GM18499 (cell line): ENCODE measurements at regions not wholly inside any gene's neighbourhood (a gene's known extent, or its start where the extent isn't known, plus 50 kb on each side); places are given as distances from the start of the nearest gene placed in this dataset.
A peak's percentile ranks its signal among the peaks of the same experiment; 100 is the strongest.
"Not testable (repeated sequence)": the region's sequence is repeated elsewhere in the genome, so short reads cannot be mapped to it uniquely, and the experiment has no call there.

Source experiments
- ATAC-seq: cut with Tn5 transposase; IDR thresholded peaks from one replicate; pipeline ENCODE4 v1.9.1; 2021; ENCODE audit warnings: moderate number of reproducible peaks; ENCODE audit not compliant: insufficient read depth, unreplicated experiment

DNA sequence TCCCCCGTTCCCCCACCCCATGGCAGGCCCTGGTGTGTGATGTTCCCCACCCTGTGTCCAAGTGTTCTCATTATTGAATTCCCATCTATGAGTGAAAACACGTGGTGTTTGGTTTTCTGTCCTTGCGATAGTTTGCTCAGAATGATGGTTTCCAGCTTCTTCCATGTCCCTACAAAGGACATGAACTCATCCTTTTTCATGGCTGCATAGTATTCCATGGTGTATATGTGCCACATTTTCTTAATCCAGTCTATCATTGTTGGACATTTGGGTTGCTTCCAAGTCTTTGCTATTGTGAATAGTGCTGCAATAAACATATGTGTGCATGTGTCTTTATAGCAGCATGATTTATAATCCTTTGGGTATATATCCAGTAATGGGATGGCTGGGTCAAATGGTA is 135.0 kb upstream of the CCND2 start:
- not testable (repeated sequence) for ATAC-seq

DNA sequence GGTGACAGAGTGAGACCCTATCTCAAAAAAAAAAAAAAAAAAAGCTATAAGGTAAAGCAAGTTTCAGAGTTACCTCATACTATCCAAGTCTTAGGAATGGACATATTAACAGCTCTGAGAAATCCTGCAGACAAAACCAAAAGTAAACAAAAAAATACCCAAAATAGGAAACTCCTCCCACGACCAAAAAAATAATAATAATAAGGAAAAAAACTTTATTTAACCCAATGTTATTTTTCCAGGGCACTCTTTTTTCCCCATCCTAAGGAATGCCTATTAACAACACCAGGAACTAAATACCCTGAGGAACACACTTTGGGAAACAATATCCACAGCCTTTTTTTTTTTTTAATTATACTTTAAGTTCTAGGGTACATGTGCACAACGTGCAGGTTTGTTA is 135.5 kb upstream of the CCND2 start:
- no peak for ATAC-seq

DNA sequence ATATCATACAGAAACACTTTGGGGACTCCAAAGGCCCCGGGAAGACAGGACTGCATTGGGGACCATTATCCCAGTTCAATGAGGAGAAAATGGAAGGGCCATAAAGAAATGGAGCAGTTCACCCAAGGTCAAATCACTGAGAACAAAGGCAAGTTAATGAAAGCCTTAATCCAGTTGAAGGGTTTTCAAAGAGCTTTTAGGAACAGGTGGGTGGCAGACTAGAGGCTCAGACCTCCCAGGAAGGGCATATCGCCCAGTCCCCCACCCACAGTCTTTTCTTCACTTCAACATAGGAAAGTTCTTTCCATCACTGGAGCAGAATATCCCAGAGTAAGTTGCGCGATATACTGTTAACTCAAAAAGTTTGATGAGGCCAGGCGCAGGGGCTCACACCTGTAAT is 136.1 kb upstream of the CCND2 start:
- no peak for ATAC-seq

DNA sequence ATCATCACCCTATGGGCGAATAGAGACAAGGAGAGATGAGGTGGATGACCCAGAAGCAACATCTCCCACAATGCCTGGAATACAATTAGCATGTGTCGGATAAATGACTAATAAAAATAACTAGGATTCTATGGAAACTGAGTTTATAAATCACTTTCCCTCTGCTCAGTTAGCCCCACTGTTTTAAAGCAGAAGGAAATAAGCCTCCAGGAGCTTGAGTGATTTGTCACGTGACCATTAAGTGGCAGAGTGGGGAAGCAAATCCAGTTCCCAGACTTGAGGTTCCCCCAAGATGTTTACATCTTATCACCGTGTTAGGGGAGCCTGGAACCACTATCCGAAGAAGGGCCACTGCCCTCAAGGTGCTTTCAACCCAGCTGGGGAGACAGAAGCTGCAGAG is 136.5 kb upstream of the CCND2 start:
- no peak for ATAC-seq

DNA sequence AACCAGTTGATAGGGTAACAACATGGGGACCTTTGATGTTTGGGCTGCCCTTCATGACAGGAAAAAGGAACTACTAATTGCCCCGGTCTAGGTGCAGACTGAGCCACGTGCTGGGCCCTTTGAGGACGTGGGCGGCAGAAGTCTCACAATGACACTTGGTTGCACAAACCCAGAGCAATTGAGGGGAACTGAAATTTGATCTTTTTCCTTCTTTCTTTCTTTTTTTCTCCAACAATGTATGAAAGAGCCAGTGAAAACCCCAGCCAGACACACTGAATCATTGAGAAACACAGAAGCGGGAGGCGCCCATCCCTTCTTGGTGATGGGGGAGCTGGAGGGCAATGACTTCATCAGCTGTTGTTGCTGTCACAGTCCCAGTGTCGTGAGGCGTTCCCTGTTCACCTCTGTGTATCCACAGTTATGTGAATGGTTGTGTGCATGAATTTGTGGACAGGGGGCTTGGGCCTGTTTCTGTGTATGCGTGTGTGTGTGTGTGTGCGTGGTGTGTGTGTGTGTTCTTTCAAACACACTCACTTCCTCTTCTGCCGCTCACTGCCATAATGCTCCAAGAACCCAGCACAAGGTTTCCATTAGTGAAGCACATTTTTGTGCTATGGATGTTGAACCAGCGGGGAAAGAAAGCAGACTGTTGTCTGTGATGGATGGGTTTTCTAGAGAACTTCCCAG is 137.5 kb upstream of the CCND2 start:
- ATAC-seq, result peak; percentile 71

DNA sequence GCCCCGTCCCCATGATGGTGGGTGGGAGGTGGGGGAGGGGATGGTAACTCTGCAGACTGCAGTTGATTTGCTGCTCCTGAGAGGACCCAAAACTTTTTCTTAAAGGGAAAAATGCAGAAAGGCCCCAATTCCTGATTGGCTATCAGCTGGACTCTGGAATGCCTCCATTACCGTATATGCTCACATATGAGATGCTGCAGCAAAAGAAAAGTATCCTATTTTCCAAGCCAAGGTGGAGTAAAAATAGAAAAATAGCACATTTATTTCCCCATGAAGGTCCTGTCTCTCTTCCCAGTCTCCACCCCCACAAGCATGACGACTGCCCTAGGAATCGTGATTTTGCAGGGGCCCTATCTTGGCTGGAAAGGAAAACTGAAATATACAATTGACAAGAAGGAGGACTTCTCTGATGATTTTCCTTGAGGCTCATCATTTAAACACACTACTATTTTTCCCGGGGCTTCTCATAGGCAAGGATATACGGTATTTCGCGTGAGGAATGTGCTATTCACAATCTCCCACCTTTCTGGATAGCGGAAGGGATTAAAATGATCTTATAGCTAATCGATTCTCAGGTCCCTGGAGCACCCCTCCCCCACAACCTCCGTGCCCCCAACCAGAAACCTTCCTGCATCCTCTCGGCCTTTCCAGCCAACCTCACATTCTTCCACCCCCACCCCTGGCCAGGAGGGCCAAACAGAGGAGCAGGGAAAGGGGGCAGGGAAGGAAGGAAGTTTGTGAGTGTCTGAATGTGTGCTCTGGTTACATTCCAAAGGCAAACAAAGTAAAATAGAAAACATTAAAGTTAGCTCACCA is 138.9 kb upstream of the CCND2 start:
- no peak for ATAC-seq

DNA sequence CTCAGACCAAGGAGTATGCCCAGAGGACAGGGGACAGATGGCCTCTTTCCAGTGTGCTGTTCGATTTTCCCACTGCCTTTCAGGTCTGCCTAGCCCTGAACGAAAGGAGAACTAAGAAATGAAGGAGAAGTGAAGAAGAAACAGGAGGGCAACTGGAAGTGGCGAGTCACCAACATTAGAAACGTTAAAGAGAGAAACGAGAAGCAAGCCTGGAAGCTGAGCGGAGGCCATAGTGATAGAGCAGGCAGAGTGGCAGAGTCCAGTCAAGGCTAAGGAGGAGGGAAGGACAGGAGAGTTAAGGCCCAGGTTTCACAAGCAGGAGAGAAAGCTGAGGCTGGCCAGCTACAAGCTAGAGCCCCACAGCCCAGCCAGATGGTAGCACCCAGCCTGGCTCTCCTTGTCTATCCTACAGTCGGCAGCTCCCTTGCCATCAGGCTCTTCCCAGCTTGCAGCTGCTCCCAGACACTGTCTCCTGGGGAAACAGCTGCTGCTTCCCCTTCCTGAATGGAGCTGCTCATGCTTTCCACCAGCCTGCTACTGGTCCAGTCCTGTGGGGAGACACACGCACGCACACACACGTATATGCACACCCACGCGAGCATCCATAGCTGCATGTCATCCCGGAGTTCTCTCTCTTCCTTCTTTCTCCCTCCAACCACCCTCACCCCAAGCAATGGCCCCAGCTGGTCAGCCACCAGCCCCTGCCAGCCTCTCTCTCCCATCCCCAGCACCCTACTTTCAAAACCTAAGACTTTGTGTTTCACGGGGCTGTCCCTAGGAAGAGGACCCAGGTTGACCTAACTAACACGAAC is 139.7 kb upstream of the CCND2 start:
- ATAC-seq, result no peak

DNA sequence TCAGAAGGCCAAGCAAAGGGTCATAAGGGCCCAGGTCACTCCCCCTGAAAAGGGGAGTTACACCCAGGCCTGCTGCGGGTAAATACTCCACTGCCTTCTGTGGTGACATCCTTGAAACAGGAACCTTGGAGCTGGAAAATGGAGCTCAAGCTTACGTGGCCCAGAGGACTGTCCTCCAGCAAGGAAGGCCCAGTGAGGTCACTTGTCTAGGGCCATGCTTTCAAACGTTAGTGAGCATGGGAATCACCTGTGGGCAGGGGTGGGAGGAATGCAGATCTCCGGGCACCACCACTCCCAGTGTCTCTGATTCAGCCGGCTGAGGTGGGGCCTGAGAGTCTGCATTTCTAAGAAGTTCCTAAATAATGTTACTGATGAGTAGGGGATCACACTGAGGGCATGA is 140.5 kb upstream of the CCND2 start:
- no peak for ATAC-seq

DNA sequence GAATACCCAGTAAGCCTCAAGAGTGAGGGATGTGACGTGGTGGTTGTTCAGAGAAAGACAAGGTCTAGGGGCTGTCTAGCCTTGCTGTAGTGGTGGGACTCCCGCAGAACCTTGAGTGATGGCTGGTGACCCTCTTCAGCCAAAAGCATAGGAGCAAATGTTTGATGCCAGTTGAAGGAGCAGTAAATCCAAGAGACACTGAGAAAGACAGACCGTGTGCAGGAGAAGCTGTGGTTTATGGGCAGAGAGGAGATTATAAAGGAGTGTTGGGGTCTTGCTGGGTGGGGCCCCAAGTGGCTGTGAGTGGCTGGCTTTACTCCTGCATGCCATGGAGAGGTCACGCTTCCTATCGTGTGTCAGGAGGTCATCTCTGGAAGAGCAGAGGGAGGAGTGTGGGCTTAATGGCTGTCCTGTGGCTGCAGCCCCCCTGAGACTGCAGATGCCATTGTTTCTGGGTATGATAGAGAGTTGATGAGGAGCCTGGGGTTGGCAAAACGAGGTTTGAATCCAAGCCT is 152.0 kb upstream of the CCND2 start:
- ATAC-seq, result no peak

DNA sequence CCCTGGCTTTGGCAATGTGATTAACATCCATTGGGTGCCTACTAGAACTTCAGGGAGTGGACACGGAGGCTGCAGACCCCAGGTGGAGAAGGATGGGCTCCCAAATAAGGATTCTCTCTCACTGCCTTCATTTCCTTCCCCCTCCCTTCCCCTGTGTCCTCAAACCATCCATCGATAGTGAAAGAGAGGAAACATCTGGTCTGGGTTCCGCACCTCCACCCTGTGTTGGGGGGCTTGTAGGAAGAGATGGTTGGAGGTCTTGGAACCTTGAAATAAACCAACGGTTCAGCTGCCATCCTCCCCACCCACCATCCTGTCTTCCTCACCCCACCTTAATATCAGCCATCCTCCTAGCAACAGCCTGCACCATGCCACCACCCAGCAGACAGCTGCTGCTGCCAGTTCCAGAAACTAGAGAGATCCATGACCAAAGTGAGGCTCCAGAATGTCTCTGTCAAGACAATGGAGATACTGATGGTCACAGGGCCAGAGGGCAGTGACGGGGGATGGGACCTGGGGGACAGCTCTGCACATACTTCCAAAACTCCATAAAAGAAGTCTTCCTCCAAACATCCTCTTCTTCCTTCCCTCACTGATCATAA is 153.1 kb upstream of the CCND2 start:
- ATAC-seq, result no peak

DNA sequence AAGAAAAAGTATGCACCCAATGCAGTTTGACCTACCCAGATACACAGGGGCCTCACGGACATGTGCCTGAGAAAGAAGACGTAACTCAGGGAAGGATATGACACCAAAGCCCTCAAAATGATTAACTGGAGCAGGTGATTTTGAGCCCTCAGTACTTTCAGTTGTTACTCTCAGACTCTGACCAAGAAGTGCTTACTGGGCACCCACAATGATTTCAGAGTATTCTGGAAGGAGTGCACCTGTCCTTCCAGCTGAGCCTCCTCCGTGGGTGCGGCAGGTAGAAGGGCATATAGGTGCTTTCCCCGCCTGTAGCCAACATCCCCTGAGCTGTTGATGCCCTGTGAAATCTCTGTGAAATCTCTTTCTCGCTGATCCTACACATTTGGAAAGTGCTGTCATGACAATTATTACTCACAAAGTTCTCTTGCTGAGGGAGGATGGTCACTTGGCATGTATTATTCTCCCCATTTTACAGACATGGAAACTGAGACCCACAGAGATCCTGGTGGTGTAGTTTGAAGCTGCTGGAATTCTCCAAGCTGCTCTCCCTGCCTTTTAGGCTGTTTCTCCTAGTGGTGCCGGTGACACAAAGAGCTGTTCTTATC is 154.3 kb upstream of the CCND2 start:
- ATAC-seq, result peak; percentile 65

DNA sequence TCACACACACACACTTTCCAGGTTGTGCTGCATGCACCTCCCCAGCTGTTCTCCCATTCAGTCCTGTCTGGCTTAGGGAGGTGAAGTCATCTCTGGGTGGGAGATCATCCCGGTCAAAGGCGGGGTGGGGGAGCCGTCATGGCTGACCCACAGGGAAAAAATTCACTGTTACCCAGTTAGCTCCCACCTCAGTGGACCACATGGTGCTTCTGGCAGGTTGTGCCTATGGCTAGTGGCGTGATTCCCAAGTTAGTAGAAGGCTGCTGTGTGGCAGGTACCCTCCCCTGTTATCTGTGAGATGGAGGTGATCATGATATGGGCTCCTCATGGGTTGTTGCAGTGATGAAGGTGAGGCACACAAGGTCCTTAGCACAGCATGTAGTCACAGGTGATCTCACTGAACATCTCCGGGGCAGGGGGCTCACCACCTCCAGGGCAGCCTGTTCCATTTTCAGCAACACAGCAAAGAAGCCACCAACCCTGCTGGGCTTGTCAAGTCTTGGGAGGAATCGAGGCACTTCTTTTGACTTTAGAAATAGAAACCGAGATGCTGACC is 154.9 kb upstream of the CCND2 start:
- ATAC-seq, result peak; percentile 0

DNA sequence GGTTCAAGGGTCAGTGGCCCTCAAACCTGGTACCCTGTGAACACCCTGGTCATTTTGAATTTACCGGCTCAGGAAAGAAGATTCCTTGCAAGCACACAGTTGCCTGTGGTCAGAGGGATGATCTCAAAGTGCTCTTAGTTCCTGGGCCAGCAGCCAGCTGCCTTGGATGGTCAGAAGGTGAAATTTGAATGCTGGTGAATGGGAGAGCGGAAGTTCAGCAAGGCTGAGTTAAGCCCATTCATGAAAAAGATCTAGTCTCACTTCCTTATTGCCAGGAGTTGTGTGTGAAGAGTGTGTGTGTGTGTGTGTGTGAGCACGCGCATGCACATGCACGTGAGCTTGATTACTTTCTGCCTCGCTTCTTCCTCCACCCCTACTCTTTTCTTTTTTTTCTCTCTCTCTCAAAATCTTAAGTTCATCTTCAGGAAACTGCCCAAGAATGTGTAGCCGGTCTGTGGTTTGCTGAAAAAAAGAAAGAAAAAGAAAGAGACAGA is 155.5 kb upstream of the CCND2 start:
- ATAC-seq, result peak; percentile 29

DNA sequence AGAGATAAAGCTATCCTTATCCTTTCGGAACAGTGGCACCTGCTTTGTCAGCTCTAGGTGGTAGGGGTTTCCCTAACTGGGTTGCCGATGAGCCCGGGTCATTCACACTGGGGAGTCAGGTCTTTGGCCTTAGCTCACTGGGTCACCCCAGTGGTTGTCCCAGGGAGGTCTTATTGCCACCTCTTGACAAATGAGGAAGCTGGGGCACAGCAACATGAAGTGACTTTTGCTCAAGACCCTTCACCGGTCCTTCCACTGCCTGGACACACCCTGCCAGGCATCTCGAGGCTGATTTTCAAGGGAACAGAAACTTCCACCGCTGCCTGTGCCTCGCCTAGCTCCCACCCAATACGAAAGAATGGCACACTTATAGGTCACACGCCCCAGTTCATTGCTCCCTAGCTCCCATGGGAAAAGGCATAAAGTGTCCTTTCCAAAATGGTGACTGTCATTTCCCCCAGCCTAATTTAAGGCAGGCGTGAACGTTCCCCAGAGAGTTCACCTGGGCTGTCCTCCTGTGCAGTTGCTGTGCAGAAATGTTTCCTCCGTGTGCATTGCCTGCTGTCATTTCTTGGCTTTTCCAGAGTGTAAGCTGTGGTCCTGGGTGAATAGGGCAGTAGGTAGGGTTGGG is 156.1 kb upstream of the CCND2 start:
- ATAC-seq, result no peak

DNA sequence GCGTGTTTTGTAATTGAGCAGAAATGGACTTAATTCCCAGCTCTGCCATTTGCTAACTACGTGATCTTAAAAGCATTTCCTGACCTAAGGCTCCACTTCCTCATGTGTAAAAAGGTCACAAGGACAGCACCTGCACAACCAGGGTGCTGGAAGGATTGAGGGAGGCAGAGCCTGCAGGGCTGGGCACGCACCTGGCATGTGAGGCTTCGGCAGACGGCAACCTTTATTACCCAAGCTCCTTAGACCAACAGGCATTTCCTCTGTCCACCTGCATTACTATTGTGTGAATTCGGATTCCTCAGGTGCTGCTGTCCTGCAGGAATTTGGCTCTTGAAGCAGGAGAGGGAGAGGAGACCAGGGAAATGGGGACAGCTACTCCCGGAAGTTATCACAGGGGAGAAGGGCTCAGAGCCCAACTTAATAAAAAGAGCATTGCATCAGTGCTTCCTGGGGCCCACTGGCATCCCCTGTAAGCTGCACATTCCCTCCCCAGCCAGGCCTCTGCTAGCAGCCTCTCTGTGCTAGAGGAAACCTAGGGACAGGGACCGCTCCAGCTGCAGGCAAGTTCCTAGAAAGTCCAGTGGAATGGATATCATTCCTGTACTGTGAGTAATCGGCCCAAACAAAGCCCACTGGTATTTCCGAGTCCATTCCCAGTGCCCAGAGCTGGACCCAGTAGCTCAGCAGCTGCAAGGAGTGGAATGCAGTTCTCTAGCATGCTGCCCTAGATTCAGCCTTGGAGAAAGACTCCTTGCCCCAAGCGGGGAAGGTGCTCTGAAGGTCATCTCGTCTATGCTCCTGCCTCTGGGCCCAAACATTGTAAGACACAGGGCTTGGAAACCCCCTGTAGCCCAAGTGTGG is 157.1 kb upstream of the CCND2 start:
- no peak for ATAC-seq

DNA sequence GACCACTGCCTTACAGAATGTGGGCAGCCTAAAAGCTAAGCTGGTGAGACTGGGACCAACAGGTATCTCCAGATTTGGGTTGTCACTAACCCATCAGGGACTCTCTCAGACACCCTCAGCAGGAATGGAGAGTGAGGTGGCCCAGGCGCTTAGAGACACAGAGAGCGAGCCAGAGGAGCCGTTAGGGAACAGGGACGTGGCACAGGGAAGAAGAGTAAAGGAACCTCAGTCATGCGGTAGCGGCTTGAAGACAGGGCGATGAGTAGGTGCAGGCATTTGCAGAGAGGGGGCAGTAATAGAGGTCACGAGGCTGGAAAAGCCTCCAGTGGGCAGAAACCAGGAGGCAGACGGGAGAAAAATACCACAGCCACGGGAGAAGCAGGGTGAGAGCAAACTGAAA is 158.0 kb upstream of the CCND2 start:
- no peak for ATAC-seq

DNA sequence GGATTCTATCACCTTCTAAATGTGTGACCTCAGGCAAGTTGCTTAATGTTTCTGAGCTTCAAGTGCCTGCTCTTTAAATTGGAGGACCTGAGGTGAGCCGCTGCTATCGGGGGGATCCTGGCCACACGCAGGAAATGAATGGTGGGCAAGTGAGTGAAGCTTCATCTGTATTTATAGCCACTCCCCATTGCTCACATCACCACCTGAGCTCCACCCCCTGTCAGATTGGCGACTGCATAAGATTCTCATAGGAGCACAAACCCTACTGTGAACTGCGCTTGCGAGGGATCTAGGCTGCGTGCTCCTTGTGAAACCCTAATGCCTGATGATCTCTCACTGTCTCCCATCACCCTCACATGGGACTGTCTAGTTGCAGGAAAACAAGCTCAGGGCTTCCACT is 158.6 kb upstream of the CCND2 start:
- no peak for ATAC-seq

DNA sequence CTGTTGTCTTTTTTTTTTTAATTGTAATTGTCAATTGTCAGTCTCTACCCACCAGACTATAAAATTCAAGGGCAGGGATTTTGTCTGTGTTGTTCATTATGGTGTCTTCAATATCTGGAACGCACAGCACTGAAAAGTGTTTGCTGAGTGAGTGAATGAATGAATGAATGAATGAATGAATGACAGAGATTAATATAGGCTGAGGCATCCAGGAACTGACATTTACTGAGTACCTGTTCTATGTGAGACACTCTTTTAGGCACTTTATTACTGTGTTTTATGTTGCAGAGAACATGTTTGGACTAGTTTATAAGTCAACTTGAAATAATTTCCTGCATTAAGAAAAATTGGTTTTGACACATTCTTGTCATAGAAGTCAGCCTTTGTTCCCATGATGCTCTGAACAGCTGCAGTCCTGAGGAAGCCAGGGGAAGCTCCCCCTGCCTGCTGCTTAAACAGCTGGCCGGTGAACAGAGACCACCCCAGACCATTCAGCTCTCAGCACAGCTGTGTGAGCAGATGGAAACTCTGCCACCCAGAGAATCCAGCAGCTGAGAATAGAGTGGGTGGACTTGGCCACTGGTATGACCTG is 160.7 kb upstream of the CCND2 start:
- ATAC-seq, result no peak
